Esophagus squamous epithelium (tissue), 5 donors: ENCODE measurements at regions not wholly inside any gene's neighbourhood (a gene's known extent, or its start where the extent isn't known, plus 50 kb on each side); places are given as distances from the start of the nearest gene placed in this dataset.

Experiments
- DNase-seq: peaks from one replicate; lab custom pipeline; 2025; lab: John Stamatoyannopoulos, UW
- H3K27ac ChIP-seq, 4 donors: fragments of 200-600 bp; sonication (generic); one replicate each; pipeline ENCODE4 v1.5.1; 2016 to 2019; ENCODE audit warnings: mild to moderate bottlenecking in 1 of 4
- H3K27me3 ChIP-seq, 4 donors: fragments of 200-600 bp; sonication (generic); 1 replicate in 3 of 4; 2 replicates in 1 of 4; pipeline versions ENCODE4 v1.5.1 to v1.6.0; 2017 to 2021; ENCODE audit warnings: antibody characterized with exemption in 1 of 4
- H3K36me3 ChIP-seq, 3 donors: fragments of 200-600 bp; sonication (generic); one replicate each; pipeline ENCODE4 v1.5.1; 2016 to 2019
- H3K4me1 ChIP-seq, 3 donors: fragments of 200-600 bp; sonication (generic); one replicate each; pipeline ENCODE4 v1.5.1; 2017 to 2019
- H3K4me3 ChIP-seq, 4 donors: fragments of 200-600 bp; sonication (generic); 1 replicate in 3 of 4; 2 replicates in 1 of 4; pipeline ENCODE4 v1.5.1; 2016 to 2019; ENCODE audit warnings: mild to moderate bottlenecking in 2 of 4, moderate library complexity in 1 of 4
- H3K9me3 ChIP-seq, 3 donors: fragments of 200-600 bp; sonication (generic); one replicate each; pipeline ENCODE4 v1.5.1; 2016 to 2019
- CTCF ChIP-seq, 6 experiments: fragments of 450-650 bp in 4 of 6; fragments of 200-600 bp in 2 of 6; sonication (generic) in 2 of 6; IDR thresholded peaks; one replicate each; pipeline ENCODE4 v1.5.1; 2016 to 2019; ENCODE audit warnings: antibody characterized with exemption in 6 of 6, mild to moderate bottlenecking in 4 of 6, moderate library complexity in 4 of 6
- POLR2A ChIP-seq, 4 donors: fragments of 450-650 bp; IDR thresholded peaks; one replicate each; pipeline ENCODE4 v1.6.1; 2017; ENCODE audit warnings: antibody characterized with exemption in 4 of 4, mild to moderate bottlenecking in 4 of 4, moderate library complexity in 3 of 4
- WGBS, 2 donors: methylation state at CpG; one replicate each; pipeline ENCODE4 v1.1.5; 2018; 5-methylcytosine and 5-hydroxymethylcytosine counted together
- intact Hi-C: fragments of 100-400 bp; cut with DNase I; formaldehyde crosslinking; loops from one replicate; pipeline ENCODE4 v1.15.0; 2022
- donor health status: DM: yes; HTN: yes; CAD: no.

DNA sequence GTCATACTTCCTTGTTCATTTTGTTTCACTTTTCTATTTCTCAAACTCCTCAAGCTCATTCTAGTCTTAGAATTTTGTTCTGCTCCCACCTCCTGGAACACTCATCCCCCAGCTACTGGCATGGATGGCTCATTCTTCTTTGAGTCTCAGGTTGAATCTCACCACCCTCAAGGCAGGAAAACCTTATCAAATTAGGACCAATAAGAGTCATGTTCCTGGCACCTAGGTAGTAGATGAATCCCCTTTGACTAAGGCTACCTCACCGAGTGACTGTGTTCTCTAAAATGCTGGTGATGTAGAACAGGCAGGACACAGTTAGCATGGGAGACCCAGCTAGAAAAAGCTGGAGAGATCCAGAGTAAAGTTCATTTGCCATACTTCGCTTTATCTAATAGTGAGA lies 1050.8 kb upstream of the EEF2KMT start:
- TF ChIP-seq CTCF (IDR thresholded peaks at IDR 0.05) (no peak), POLR2A (IDR thresholded peaks at IDR 0.05) (no peak)
- Histone ChIP-seq H3K27me3 (no peaks in the 10 kb centered on the region), H3K4me3 (no peak overlapping the region), H3K36me3 (no peaks in the 10 kb centered on the region), H3K9me3 (no peaks in the 10 kb centered on the region), H3K4me1 (no peaks in the 10 kb centered on the region), H3K27ac (no peak overlapping the region)
- intact Hi-C loops: no loop called here
- DNase-seq: no peak
- 75 to 80% methylated on average over 2 of the region's 2 CpGs for WGBS, 2 donors

DNA sequence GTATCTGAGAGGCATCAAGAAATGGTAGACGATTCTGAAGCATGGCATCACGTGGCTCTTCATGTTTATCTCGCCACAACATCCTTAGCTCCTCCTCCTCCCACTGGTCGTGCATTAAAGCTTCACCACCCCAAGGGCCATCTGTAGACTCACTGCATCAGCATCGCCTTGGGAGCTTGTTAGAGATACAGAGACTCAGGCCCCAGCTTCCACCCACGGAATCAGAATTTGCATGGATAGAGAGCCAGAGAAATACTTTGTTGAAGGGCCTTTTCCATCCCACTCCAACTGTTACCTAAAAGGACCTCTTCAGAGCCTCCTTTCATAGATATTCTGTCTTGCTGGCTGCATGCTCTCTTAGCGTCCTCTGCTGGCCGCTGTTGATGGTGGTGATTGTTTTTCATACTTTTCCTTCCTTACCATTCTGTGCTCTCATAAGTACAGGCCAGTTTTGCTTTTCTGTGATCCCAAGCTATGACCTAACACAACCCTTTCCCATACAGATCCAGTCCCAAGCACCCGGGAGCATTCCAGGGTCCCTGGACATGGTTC lies 1049.4 kb upstream of the EEF2KMT start:
- 58 to 63% methylated on average over 9 of the region's 9 CpGs for WGBS, 2 donors
- no peaks in the 10 kb centered on the region for H3K27me3 ChIP-seq
- TF ChIP-seq POLR2A (IDR thresholded peaks at IDR 0.05): no peak
- TF ChIP-seq CTCF (IDR thresholded peaks at IDR 0.05): peak in 1 of 6 experiments; percentile 17
- H3K27ac ChIP-seq: no peak overlapping the region
- H3K36me3 ChIP-seq: no peaks in the 10 kb centered on the region
- intact Hi-C loops: no loop called here
- no peak for DNase-seq
- H3K4me3 ChIP-seq: no peak overlapping the region
- no peaks in the 10 kb centered on the region for H3K9me3 ChIP-seq
- H3K4me1 ChIP-seq: no peaks in the 10 kb centered on the region

- Histone ChIP-seq H3K4me1 (no peaks in the 10 kb centered on the region), H3K36me3 (no peaks in the 10 kb centered on the region), H3K27me3 (no peaks in the 10 kb centered on the region), H3K4me3 (no peak overlapping the region), H3K27ac (no peak overlapping the region), H3K9me3 (no peaks in the 10 kb centered on the region)
- intact Hi-C loops: no loop called here
- TF ChIP-seq POLR2A (IDR thresholded peaks at IDR 0.05) (no peak), CTCF (IDR thresholded peaks at IDR 0.05) (no peak)
- 64 to 68% methylated on average over 1 to 2 of the region's 2 CpGs for WGBS, 2 donors
- DNase-seq: no peak
Observed at GRCh38 chr16:6146356-6146755, 1048.8 kb upstream of the EEF2KMT start.

DNA sequence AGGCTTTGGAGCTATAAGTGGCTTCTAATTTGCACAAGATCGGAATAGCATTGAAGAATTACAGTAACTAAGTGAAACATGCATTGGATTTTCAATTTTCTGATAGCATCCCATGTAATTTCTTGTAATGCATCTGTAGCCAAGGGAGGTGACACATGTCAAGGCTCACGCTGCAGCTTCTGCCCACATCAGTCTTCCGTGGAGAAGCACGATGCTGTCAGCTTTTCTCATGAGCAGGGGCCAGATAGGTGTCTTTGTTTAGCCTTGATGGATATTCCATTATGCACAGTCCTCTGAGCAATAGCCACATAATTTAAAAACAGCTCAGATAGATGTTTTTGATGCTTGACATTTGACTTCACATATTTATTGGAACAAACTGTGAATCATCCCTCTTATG lies 1046.9 kb upstream of the EEF2KMT start:
- no peaks in the 10 kb centered on the region for H3K27me3 ChIP-seq
- no peak overlapping the region for H3K27ac ChIP-seq
- no peak for DNase-seq
- no peaks in the 10 kb centered on the region for H3K9me3 ChIP-seq
- TF ChIP-seq CTCF (IDR thresholded peaks at IDR 0.05): no peak
- no peak for TF ChIP-seq POLR2A (IDR thresholded peaks at IDR 0.05)
- intact Hi-C loops: no loop called here
- no peak overlapping the region for H3K4me3 ChIP-seq
- no peaks in the 10 kb centered on the region for H3K4me1 ChIP-seq
- no peaks in the 10 kb centered on the region for H3K36me3 ChIP-seq
- 74 to 84% methylated on average over 4 of the region's 4 CpGs for WGBS, 2 donors

GRCh38 chr16:6143020-6143419 lies 1045.4 kb upstream of the EEF2KMT start:
- Histone ChIP-seq H3K4me3 (no peak overlapping the region), H3K4me1 (no peaks in the 10 kb centered on the region), H3K27me3 (no peaks in the 10 kb centered on the region), H3K36me3 (no peaks in the 10 kb centered on the region), H3K9me3 (no peaks in the 10 kb centered on the region), H3K27ac (no peak overlapping the region)
- no peak for DNase-seq
- 6 to 11% methylated on average over 1 of the region's 1 CpG for WGBS, 2 donors
- no peak for TF ChIP-seq POLR2A (IDR thresholded peaks at IDR 0.05)
- no peak for TF ChIP-seq CTCF (IDR thresholded peaks at IDR 0.05)
- intact Hi-C loops: no loop called here
